Calu3 (cell line): ENCODE measurements at regions not wholly inside any gene's neighbourhood (a gene's known extent, or its start where the extent isn't known, plus 50 kb on each side); places are given as distances from the start of the nearest gene placed in this dataset.
"Not testable (repeated sequence)": the region's sequence is repeated elsewhere in the genome, so short reads cannot be mapped to it uniquely, and the experiment has no call there.

Source experiments
- BruUV-seq: library from RNA; stranded (reverse); fragments of 400-500 nt; replicated peaks from 2 replicates; lab custom pipeline; 2021; lab: Mats Ljungman, UMichigan
- CTCF ChIA-PET: fragments of 300-600 bp; sonication (Branson Sonifier 250); formaldehyde crosslinking; loops from one replicate; lab custom pipeline; 2022; ENCODE audit warnings: antibody characterized with exemption; lab: Charles Lee
- DNase-seq: peaks from one replicate; pipeline ENCODE4 v3.0.0; 2022
- H3K27ac Mint-ChIP-seq: one replicate; pipeline ENCODE4 v1.8.0; 2022; ENCODE audit warnings: mixed read lengths; ENCODE audit not compliant: unreplicated experiment
- H3K27me3 Mint-ChIP-seq: one replicate; pipeline ENCODE4 v1.8.0; 2022; ENCODE audit warnings: mixed read lengths; ENCODE audit not compliant: unreplicated experiment
- H3K36me3 Mint-ChIP-seq: one replicate; pipeline ENCODE4 v1.8.0; 2022; ENCODE audit warnings: mild to moderate bottlenecking, moderate library complexity, mixed read lengths; ENCODE audit not compliant: insufficient read depth, unreplicated experiment
- H3K4me1 Mint-ChIP-seq: one replicate; pipeline ENCODE4 v1.8.0; 2022; ENCODE audit warnings: mild to moderate bottlenecking, low read depth, mixed read lengths; ENCODE audit not compliant: unreplicated experiment
- H3K4me3 Mint-ChIP-seq: one replicate; pipeline ENCODE4 v1.8.0; 2022; ENCODE audit warnings: mild to moderate bottlenecking, low read depth, moderate library complexity, mixed read lengths; ENCODE audit not compliant: unreplicated experiment
- H3K9me3 Mint-ChIP-seq: one replicate; pipeline ENCODE4 v1.8.0; 2022; ENCODE audit warnings: low read depth, mixed read lengths; ENCODE audit not compliant: unreplicated experiment
- intact Hi-C: fragments of 100-400 bp; cut with micrococcal nuclease; formaldehyde crosslinking; loops from one replicate; pipeline ENCODE4 v1.10.0; 2022; ENCODE audit not compliant: unreplicated experiment

DNA sequence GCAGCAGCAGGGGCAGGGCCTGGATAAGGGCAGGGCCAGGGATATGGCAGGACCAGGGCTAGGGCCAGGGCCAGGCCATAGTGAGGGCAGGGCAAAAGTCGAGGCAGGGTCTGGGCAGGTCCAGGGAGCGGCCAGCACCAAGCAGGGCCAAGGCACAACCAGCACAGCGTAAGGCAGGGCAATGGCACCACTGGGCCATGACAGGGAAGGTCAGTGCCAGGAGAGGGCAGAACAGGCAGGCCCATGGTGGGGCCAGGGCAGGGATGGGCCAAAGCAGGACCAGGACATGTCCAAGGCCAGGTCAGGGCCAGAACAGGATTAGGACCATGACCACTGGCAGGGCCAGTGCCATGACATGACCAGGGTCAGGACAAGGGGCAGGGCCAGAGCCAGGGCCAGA lies 403.1 kb downstream of the ZNF33B start:
- H3K36me3 Mint-ChIP-seq, DNase-seq, H3K4me3 Mint-ChIP-seq, H3K4me1 Mint-ChIP-seq, intact Hi-C loops, H3K27ac Mint-ChIP-seq, CTCF ChIA-PET, H3K27me3 Mint-ChIP-seq, BruUV-seq: not testable (repeated sequence)
- H3K9me3 Mint-ChIP-seq, result peaks cover 10% of the 10 kb centered on the region

- H3K4me1 Mint-ChIP-seq, DNase-seq, H3K36me3 Mint-ChIP-seq, H3K4me3 Mint-ChIP-seq, BruUV-seq, CTCF ChIA-PET, intact Hi-C loops, H3K27ac Mint-ChIP-seq, H3K27me3 Mint-ChIP-seq: not testable (repeated sequence)
- peaks cover 10% of the 10 kb centered on the region for H3K9me3 Mint-ChIP-seq
Measured at GRCh38 chr10:42234506-42234905, 403.9 kb downstream of the ZNF33B start.

DNA sequence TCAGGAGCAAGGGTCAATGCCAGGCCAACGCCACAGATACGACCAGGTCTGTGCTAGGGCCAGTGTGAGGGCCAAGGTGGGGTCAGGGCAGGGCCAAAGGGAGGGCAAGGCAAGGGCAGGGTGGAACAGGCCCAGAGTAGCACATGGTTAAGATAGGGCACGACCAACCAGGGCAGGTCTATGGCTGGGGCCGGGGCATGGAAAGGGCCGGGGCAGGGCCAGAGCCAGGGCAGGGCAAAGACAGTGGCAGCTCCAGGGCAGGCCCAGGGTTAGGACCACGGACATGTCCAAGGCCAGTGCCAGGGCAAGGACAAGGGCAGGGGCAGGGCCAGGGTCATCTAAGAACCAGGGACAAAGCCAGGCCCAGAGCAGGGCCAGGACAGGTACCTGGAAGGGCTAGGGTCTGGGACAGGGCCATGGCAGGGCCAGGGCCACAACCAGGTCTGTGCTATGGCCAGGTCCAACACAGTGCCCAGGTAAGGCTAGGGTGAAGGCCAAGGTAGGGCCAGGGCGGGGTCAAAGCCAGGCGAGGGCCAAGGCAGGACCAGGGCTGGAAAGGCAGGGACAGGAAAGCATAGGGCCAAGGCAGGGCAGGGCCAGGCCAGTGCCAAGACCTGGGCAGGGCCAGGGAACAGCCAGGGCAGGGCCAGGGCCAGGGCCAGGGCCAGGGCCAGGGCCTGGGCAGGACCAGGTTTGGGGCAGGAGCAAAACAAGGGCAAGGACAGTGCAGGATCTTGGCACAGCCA lies 404.7 kb downstream of the ZNF33B start:
- H3K27me3 Mint-ChIP-seq, H3K36me3 Mint-ChIP-seq, H3K4me1 Mint-ChIP-seq, intact Hi-C loops, H3K27ac Mint-ChIP-seq, DNase-seq, CTCF ChIA-PET, BruUV-seq, H3K4me3 Mint-ChIP-seq: not testable (repeated sequence)
- peaks cover 11% of the 10 kb centered on the region for H3K9me3 Mint-ChIP-seq

- DNase-seq, intact Hi-C loops, H3K4me3 Mint-ChIP-seq, BruUV-seq, H3K27ac Mint-ChIP-seq, H3K4me1 Mint-ChIP-seq, H3K27me3 Mint-ChIP-seq, CTCF ChIA-PET, H3K36me3 Mint-ChIP-seq: not testable (repeated sequence)
- H3K9me3 Mint-ChIP-seq, result peaks cover 17% of the 10 kb centered on the region
Measured at GRCh38 chr10:42232955-42233354, 405.4 kb downstream of the ZNF33B start.

- H3K27ac Mint-ChIP-seq, H3K4me1 Mint-ChIP-seq, H3K4me3 Mint-ChIP-seq, intact Hi-C loops, CTCF ChIA-PET, H3K27me3 Mint-ChIP-seq, DNase-seq, H3K36me3 Mint-ChIP-seq, BruUV-seq: not testable (repeated sequence)
- peaks cover 37% of the 10 kb centered on the region for H3K9me3 Mint-ChIP-seq
Measured at GRCh38 chr10:42230812-42231211, 407.6 kb downstream of the ZNF33B start.

- H3K36me3 Mint-ChIP-seq, H3K27ac Mint-ChIP-seq, H3K27me3 Mint-ChIP-seq, BruUV-seq, H3K4me1 Mint-ChIP-seq, DNase-seq, H3K4me3 Mint-ChIP-seq, CTCF ChIA-PET, intact Hi-C loops: not testable (repeated sequence)
- H3K9me3 Mint-ChIP-seq, result peaks cover 37% of the 10 kb centered on the region
Measured at GRCh38 chr10:42230115-42230514, 408.3 kb downstream of the ZNF33B start.

DNA sequence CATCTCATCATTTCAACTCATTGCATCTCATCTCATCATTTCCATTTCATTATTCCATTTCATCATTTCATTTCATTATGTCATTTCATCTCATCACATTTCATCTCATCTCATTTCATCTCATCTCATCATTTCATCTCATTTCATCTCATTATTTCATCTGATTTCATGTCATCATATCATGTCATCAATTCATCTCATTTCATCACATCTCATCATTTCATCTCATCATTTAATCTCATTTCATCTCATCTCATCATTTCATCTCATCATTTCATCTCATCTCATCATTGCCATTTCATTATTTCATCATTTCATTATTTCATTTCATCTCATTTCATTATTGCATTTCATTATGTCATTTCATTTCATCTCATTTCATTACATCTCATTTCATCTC lies 410.5 kb downstream of the ZNF33B start:
- DNase-seq, H3K27ac Mint-ChIP-seq, H3K4me3 Mint-ChIP-seq, H3K27me3 Mint-ChIP-seq, H3K4me1 Mint-ChIP-seq, intact Hi-C loops, CTCF ChIA-PET, H3K36me3 Mint-ChIP-seq, BruUV-seq: not testable (repeated sequence)
- peaks cover 35% of the 10 kb centered on the region for H3K9me3 Mint-ChIP-seq

GRCh38 chr10:42193588-42193987 lies 444.8 kb downstream of the ZNF33B start:
- DNase-seq, intact Hi-C loops, CTCF ChIA-PET, H3K27ac Mint-ChIP-seq, H3K4me1 Mint-ChIP-seq, H3K4me3 Mint-ChIP-seq, H3K27me3 Mint-ChIP-seq, BruUV-seq, H3K36me3 Mint-ChIP-seq: not testable (repeated sequence)
- H3K9me3 Mint-ChIP-seq, result peaks cover 15% of the 10 kb centered on the region

- intact Hi-C loops, H3K4me3 Mint-ChIP-seq, H3K27ac Mint-ChIP-seq, BruUV-seq, CTCF ChIA-PET, H3K27me3 Mint-ChIP-seq, H3K36me3 Mint-ChIP-seq, H3K4me1 Mint-ChIP-seq: not testable (repeated sequence)
- peaks cover 15% of the 10 kb centered on the region for H3K9me3 Mint-ChIP-seq
- peak; percentile 35 for DNase-seq
Measured at GRCh38 chr10:42192450-42192849, 445.9 kb downstream of the ZNF33B start.

GRCh38 chr10:42187501-42188195 lies 450.7 kb downstream of the ZNF33B start:
- intact Hi-C loops, BruUV-seq, H3K36me3 Mint-ChIP-seq, H3K27ac Mint-ChIP-seq, H3K4me3 Mint-ChIP-seq, H3K4me1 Mint-ChIP-seq, H3K9me3 Mint-ChIP-seq, DNase-seq, H3K27me3 Mint-ChIP-seq, CTCF ChIA-PET: not testable (repeated sequence)
